ENCODE measurements at regions not wholly inside any gene's neighbourhood (a gene's known extent, or its start where the extent isn't known, plus 50 kb on each side); places are given as distances from the start of the nearest gene placed in this dataset.

GRCh38 chr2:106034325-106034724, 159.8 kb downstream of the UXS1 start:
- no peak for TF ChIP-seq L3MBTL2 (conservative IDR thresholded peaks at IDR 0.05)
- TF ChIP-seq ELF4 (IDR thresholded peaks at IDR 0.05): no peak
- no peak for TF ChIP-seq FOXK2 (IDR thresholded peaks at IDR 0.05)
- no peak for TF ChIP-seq ZNF384 (IDR thresholded peaks at IDR 0.05)
- no peak for TF ChIP-seq NFRKB (IDR thresholded peaks at IDR 0.05)
- TF ChIP-seq BHLHE40 (IDR thresholded peaks at IDR 0.05; ENCODE audit: borderline replicate concordance): no peak
- no peak for TF ChIP-seq CTBP1 (IDR thresholded peaks at IDR 0.05; ENCODE audit: borderline replicate concordance)
- TF ChIP-seq, protein P1, sequence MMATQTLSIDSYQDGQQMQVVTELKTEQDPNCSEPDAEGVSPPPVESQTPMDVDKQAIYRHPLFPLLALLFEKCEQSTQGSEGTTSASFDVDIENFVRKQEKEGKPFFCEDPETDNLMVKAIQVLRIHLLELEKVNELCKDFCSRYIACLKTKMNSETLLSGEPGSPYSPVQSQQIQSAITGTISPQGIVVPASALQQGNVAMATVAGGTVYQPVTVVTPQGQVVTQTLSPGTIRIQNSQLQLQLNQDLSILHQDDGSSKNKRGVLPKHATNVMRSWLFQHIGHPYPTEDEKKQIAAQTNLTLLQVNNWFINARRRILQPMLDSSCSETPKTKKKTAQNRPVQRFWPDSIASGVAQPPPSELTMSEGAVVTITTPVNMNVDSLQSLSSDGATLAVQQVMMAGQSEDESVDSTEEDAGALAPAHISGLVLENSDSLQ (IDR thresholded peaks at IDR 0.05): no peak
- no peak for TF ChIP-seq FOXM1 (IDR thresholded peaks at IDR 0.05; ENCODE audit: borderline replicate concordance)
- no peak for TF ChIP-seq HDGF (IDR thresholded peaks at IDR 0.05; ENCODE audit: borderline replicate concordance)
- TF ChIP-seq TARDBP (IDR thresholded peaks at IDR 0.05): no peak
- POLR2A ChIA-PET: no interaction called here
- CTCF ChIA-PET: no interaction called here
- DNase-seq (ENCODE audit: extremely low spot score): no peak

GRCh38 chr2:106032676-106033075, 161.4 kb downstream of the UXS1 start:
- no peak for DNase-seq (ENCODE audit: extremely low spot score)
- POLR2A ChIA-PET: no interaction called here
- TF ChIP-seq CTBP1 (IDR thresholded peaks at IDR 0.05; ENCODE audit: borderline replicate concordance) (no peak), ZNF384 (IDR thresholded peaks at IDR 0.05) (no peak), TARDBP (IDR thresholded peaks at IDR 0.05) (no peak), FOXM1 (IDR thresholded peaks at IDR 0.05; ENCODE audit: borderline replicate concordance) (no peak), HDGF (IDR thresholded peaks at IDR 0.05; ENCODE audit: borderline replicate concordance) (no peak), L3MBTL2 (conservative IDR thresholded peaks at IDR 0.05) (no peak), SUZ12 (IDR thresholded peaks at IDR 0.05) (no peak), ELF4 (IDR thresholded peaks at IDR 0.05) (no peak), FOXA1 (IDR thresholded peaks at IDR 0.05) (no peak), LEF1 (IDR thresholded peaks at IDR 0.05; ENCODE audit: borderline replicate concordance) (no peak)
- CTCF ChIA-PET: no interaction called here

GRCh38 chr2:106030287-106031268, 163.5 kb downstream of the UXS1 start:
- ChIA-PET CTCF (no interaction called here), POLR2A (no interaction called here)
- TF ChIP-seq FOXK2 (IDR thresholded peaks at IDR 0.05) (no peak), FOXA1 (IDR thresholded peaks at IDR 0.05) (no peak), L3MBTL2 (conservative IDR thresholded peaks at IDR 0.05) (no peak), SP1 (IDR thresholded peaks at IDR 0.05) (no peak), ZNF384 (IDR thresholded peaks at IDR 0.05) (no peak), NFRKB (IDR thresholded peaks at IDR 0.05) (no peak), FOXM1 (IDR thresholded peaks at IDR 0.05; ENCODE audit: borderline replicate concordance) (no peak), ARNT (IDR thresholded peaks at IDR 0.05) (no peak), CTBP1 (IDR thresholded peaks at IDR 0.05; ENCODE audit: borderline replicate concordance) (no peak)
- DNase-seq (ENCODE audit: extremely low spot score): no peak

DNA sequence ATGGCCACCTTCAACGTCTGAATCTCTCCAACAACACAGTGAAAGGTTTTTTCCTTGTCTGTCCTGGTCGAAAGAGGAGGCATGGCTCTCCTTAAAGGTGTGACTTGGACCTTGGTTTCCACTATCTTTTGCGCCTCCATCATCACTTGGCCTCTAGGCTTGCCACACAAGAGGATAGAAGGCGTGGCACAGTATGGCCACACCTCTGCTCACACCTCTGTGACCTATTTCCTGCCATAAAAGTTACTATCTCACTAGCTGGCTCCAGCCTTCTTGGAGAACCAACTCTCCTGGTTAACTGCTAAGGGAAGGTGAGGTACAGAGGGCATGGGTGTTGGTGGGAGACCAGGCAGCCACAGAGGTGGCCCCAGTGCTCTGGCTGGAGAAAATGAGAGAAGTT, 165.9 kb downstream of the UXS1 start:
- no peak for TF ChIP-seq L3MBTL2 (conservative IDR thresholded peaks at IDR 0.05)
- CTCF ChIA-PET: no interaction called here
- POLR2A ChIA-PET: no interaction called here
- no peak for DNase-seq (ENCODE audit: extremely low spot score)

DNA sequence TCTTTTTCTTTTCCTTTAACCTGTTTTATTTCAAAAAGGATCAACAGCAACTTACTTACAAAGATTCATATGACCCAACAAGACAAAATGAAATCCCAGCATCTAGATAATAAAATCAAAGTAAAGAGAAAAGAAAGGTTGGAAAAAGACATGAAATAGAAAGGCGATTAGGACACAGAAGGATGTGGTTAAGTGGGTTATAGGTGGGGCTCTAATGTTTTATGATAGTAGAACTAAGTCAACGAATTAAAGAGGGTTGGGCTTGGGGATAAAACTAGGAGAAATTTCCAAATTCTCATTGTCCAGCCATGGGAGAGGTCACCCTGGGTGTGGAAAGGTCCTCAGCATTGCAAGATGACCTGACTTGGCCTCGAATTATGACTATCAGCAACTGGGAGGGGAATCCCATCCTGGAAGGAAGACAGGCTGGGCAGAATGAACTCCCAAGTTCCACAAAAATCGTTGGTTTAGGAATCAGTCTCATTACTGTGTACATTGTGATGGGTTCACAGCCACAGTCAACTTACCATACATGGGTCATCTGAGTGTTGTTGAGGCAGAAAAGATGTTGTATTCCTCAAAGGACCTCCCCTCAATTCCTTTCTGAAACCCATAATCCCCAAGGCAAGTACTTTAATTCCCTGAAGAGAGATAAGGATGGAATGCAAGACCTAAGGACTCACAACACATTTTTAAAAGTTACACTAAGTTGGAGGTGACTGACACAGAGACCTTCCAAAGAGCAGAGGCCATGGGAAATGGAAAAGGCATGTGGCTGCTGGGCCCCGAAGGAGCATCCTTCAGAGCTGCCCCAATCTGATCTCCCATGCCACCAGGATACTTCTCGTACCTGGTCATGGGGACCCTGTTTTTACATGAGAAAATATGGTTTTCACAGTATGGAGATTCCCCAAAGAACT, 167.6 kb downstream of the UXS1 start:
- no peak for DNase-seq (ENCODE audit: extremely low spot score)
- POLR2A ChIA-PET: no interaction called here
- TF ChIP-seq L3MBTL2 (conservative IDR thresholded peaks at IDR 0.05) (no peak), SP1 (IDR thresholded peaks at IDR 0.05) (no peak), HDGF (IDR thresholded peaks at IDR 0.05; ENCODE audit: borderline replicate concordance) (no peak), BHLHE40 (IDR thresholded peaks at IDR 0.05; ENCODE audit: borderline replicate concordance) (no peak), ELF4 (IDR thresholded peaks at IDR 0.05) (no peak), ARNT (IDR thresholded peaks at IDR 0.05) (no peak), FOXA1 (IDR thresholded peaks at IDR 0.05) (no peak)
- TF ChIP-seq, protein P1 (IDR thresholded peaks at IDR 0.05): no peak
- CTCF ChIA-PET: no interaction called here

DNA sequence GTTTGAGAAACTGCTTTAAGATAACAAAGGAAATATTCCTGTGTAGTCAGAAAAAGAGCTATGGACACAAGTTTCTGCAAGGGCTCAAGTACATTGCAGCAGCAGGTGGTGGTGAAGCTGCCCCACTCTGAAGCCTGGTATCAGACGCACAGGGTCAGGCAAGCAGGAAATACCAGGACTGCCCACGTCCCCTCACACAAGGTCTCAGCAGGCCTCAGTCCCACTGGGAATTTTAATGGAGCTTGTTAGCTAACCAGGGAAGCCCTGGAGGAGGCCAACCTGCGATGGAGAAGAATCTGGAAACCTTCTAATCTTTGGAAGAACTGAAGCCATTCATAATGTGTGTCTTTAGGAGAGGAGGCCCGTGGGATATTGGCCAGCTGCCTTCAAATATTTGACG, 168.3 kb downstream of the UXS1 start:
- DNase-seq (ENCODE audit: extremely low spot score): no peak
- TF ChIP-seq L3MBTL2 (conservative IDR thresholded peaks at IDR 0.05) (no peak), ARNT (IDR thresholded peaks at IDR 0.05) (no peak), SP1 (IDR thresholded peaks at IDR 0.05) (no peak), ELF4 (IDR thresholded peaks at IDR 0.05) (no peak)
- POLR2A ChIA-PET: no interaction called here
- CTCF ChIA-PET: no interaction called here

DNA sequence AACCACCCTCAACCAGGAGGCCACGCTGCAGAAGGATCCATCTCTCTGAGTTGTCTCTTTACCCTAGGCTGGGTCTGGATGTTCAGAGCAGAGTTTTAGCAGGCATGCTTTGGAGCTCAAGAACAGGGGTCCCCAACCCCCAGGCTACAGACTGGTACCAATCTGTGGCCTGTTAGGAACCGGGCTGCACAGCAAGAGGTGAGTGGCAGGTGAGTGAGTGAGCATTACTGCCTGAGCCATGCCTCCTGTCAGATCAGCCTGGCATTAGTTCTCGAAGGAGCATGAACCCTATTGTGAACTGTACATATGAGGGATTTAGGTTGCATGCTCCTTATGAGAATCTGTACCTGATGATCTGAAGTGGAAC, 172.5 kb downstream of the UXS1 start:
- POLR2A ChIA-PET: no interaction called here
- TF ChIP-seq ELF4 (IDR thresholded peaks at IDR 0.05): no peak
- TF ChIP-seq ZNF384 (IDR thresholded peaks at IDR 0.05): no peak
- no peak for TF ChIP-seq HDGF (IDR thresholded peaks at IDR 0.05; ENCODE audit: borderline replicate concordance)
- no peak for TF ChIP-seq SUZ12 (IDR thresholded peaks at IDR 0.05)
- no peak for TF ChIP-seq NFRKB (IDR thresholded peaks at IDR 0.05)
- TF ChIP-seq FOXA1 (IDR thresholded peaks at IDR 0.05): no peak
- TF ChIP-seq, protein P1 (IDR thresholded peaks at IDR 0.05): no peak
- no peak for TF ChIP-seq TARDBP (IDR thresholded peaks at IDR 0.05)
- no peak for TF ChIP-seq FOXM1 (IDR thresholded peaks at IDR 0.05; ENCODE audit: borderline replicate concordance)
- TF ChIP-seq ARNT (IDR thresholded peaks at IDR 0.05): no peak
- no peak for TF ChIP-seq FOXK2 (IDR thresholded peaks at IDR 0.05)
- no peak for TF ChIP-seq BHLHE40 (IDR thresholded peaks at IDR 0.05; ENCODE audit: borderline replicate concordance)
- TF ChIP-seq L3MBTL2 (conservative IDR thresholded peaks at IDR 0.05): no peak
- TF ChIP-seq SP1 (IDR thresholded peaks at IDR 0.05): no peak
- TF ChIP-seq LEF1 (IDR thresholded peaks at IDR 0.05; ENCODE audit: borderline replicate concordance): no peak
- no peak for TF ChIP-seq CTBP1 (IDR thresholded peaks at IDR 0.05; ENCODE audit: borderline replicate concordance)
- DNase-seq (ENCODE audit: extremely low spot score): no peak
- CTCF ChIA-PET: no interaction called here

Data from HEK293T (cell line).